ENCODE measurements at regions not wholly inside any gene's neighbourhood (a gene's known extent, or its start where the extent isn't known, plus 50 kb on each side); places are given as distances from the start of the nearest gene placed in this dataset.

GRCh38 chr21:45341779-45342178 lies 54.1 kb upstream of the POFUT2 start:
- Histone ChIP-seq H2AFZ (replicated peaks; ENCODE audit: low read length, poor library complexity) (no peak overlapping the region), H3K27me3 (ENCODE audit: control insufficient read depth, insufficient read depth, low read length) (no peaks in the 10 kb centered on the region), H2BK20ac (ENCODE audit: low read depth, low read length) (no peak overlapping the region), H2BK15ac (ENCODE audit: low read depth, low read length) (no peak overlapping the region), H3K14ac (replicated peaks; ENCODE audit: low read depth, low read length) (no peak overlapping the region), H3K4me1 (ENCODE audit: control insufficient read depth, insufficient read depth, low read length) (peaks cover 3% of the 10 kb centered on the region; the same call in 1 of the 2 replicates), H3K18ac (ENCODE audit: low read depth, low read length) (no peak overlapping the region), H3K79me1 (ENCODE audit: low read depth in 1 of 2, low read length in 2 of 2) (no peaks in the 10 kb centered on the region), H2AK5ac (ENCODE audit: low read depth, low read length) (no peak overlapping the region), H4K91ac (ENCODE audit: insufficient read depth, low read depth, low read length) (no peak overlapping the region), H3K4me3 (ENCODE audit: insufficient read depth, low read depth, low read length) (no peak overlapping the region), H4K8ac (ENCODE audit: low read depth in 2 of 2, low read length in 2 of 2) (no peak overlapping the region; a peak in 1 of 4 replicates), H3K9ac (ENCODE audit: low read depth, low read length) (no peak overlapping the region), H3K27ac (ENCODE audit: insufficient read depth, low read length) (no peak overlapping the region), H2BK5ac (ENCODE audit: low read depth, low read length, poor library complexity, severe bottlenecking) (no peak overlapping the region), H4K5ac (ENCODE audit: low read depth, low read length) (no peak overlapping the region), H2AK9ac (replicated peaks; ENCODE audit: low read depth, low read length, poor library complexity) (no peak overlapping the region), H3K4ac (ENCODE audit: low read depth, low read length) (no peak overlapping the region), H3K9me1 (ENCODE audit: insufficient read depth, low read length) (0 out of 2 replicates have a peak, but pooled peaks cover 2% of the 10 kb centered on the region), H3K56ac (ENCODE audit: extremely low read depth, insufficient read depth, low read length) (no peak overlapping the region), H3K23ac (ENCODE audit: low read depth, low read length) (0 out of 2 replicates have a peak overlapping the region, but pooled peaks have one; percentile 6), H3K4me2 (ENCODE audit: low read depth, low read length) (no peak overlapping the region), H4K20me1 (ENCODE audit: insufficient read depth, low read length) (no peaks in the 10 kb centered on the region), H2BK120ac (ENCODE audit: low read depth, low read length) (no peak overlapping the region), H3K9me3 (ENCODE audit: control insufficient read depth, insufficient read depth, low read length) (no peaks in the 10 kb centered on the region), H3K36me3 (ENCODE audit: control insufficient read depth, insufficient read depth, low read length) (no peaks in the 10 kb centered on the region)
- POLR2A ChIA-PET (ENCODE audit: unreplicated experiment) = no interaction called here
- WGBS, 2 experiments (ENCODE audit: extremely low coverage in 2 of 2, insufficient read length in 1 of 2) = 57% methylated on average over 1 of the region's 9 CpGs; no CpG with 5 or more reads in 1 of the 2 experiments
- CTCF ChIA-PET = interaction anchor here (0.6 kb wide), 1 partner anchor 31 kb away, joined by 3 read pairs; no protein-coding TSS in a partner anchor
- intact Hi-C loops (cut with micrococcal nuclease) (no loop called here), in situ Hi-C loops (cut with MboI; ENCODE audit: low sequenced_read_pairs) (no loop called here), dilution Hi-C loops (cut with HindIII; ENCODE audit: low sequenced_read_pairs, unreplicated experiment) (no loop called here)
- BruUV-seq (replicated peaks) = no TSS peak
- ATAC-seq (ENCODE audit: low read depth) (no peak), DNase-seq (no peak)
- TF ChIP-seq POLR2A (IDR thresholded peaks at IDR 0.05; ENCODE audit: low read depth, low read length) = no peak
- TF ChIP-seq CEBPB (IDR thresholded peaks at IDR 0.05; ENCODE audit: low read depth, low read length) = peak; percentile 57

Measured in IMR-90 (cell line).